ENCODE measurements at regions not wholly inside any gene's neighbourhood (a gene's known extent, or its start where the extent isn't known, plus 50 kb on each side); places are given as distances from the start of the nearest gene placed in this dataset.
"Not testable (repeated sequence)": the region's sequence is repeated elsewhere in the genome, so short reads cannot be mapped to it uniquely, and the experiment has no call there.

- no peak for DNase-seq
These were observed 101.8 kb upstream of the SGK1 start for GRCh38 chr6:134419716-134420115.

GRCh38 chr6:134416418-134417154, 98.7 kb upstream of the SGK1 start:
- no peak for DNase-seq

- DNase-seq = no peak
These were observed 97.7 kb upstream of the SGK1 start for GRCh38 chr6:134415656-134416055.

- DNase-seq = no peak
These were observed 97.3 kb upstream of the SGK1 start for GRCh38 chr6:134415194-134415593.

GRCh38 chr6:134414793-134415192, 96.9 kb upstream of the SGK1 start:
- DNase-seq = no peak

- DNase-seq = no peak
These were observed 95.3 kb upstream of the SGK1 start for GRCh38 chr6:134413241-134413643.

GRCh38 chr6:134410541-134410940, 92.6 kb upstream of the SGK1 start:
- DNase-seq = no peak

- DNase-seq = no peak
These were observed 89.9 kb upstream of the SGK1 start for GRCh38 chr6:134407791-134408190.

GRCh38 chr6:134406311-134406710, 88.4 kb upstream of the SGK1 start:
- DNase-seq = no peak

GRCh38 chr6:134405386-134406087, 87.6 kb upstream of the SGK1 start:
- no peak for DNase-seq

- DNase-seq = not testable (repeated sequence)
These were observed 85.4 kb upstream of the SGK1 start for GRCh38 chr6:134403312-134403711.

- DNase-seq = no peak
These were observed 84.6 kb upstream of the SGK1 start for GRCh38 chr6:134402372-134402984.

GRCh38 chr6:134400941-134401340, 83.0 kb upstream of the SGK1 start:
- no peak for DNase-seq

- peak; percentile 56 for DNase-seq
These were observed 80.5 kb upstream of the SGK1 start for GRCh38 chr6:134398453-134398852.

GRCh38 chr6:134397676-134398075, 79.8 kb upstream of the SGK1 start:
- DNase-seq = no peak

GRCh38 chr6:134394905-134395304, 77.0 kb upstream of the SGK1 start:
- DNase-seq = no peak

GRCh38 chr6:134394208-134394607, 76.3 kb upstream of the SGK1 start:
- DNase-seq = no peak

GRCh38 chr6:134391205-134391604, 73.3 kb upstream of the SGK1 start:
- no peak for DNase-seq

- no peak for DNase-seq
These were observed 71.7 kb upstream of the SGK1 start for GRCh38 chr6:134389658-134390057.

- DNase-seq = no peak
These were observed 71.2 kb upstream of the SGK1 start for GRCh38 chr6:134389129-134389528.

GRCh38 chr6:134386482-134386881, 68.6 kb upstream of the SGK1 start:
- DNase-seq = not testable (repeated sequence)

GRCh38 chr6:134381959-134382358, 64.0 kb upstream of the SGK1 start:
- no peak for DNase-seq

- DNase-seq = no peak
These were observed 61.7 kb upstream of the SGK1 start for GRCh38 chr6:134379599-134379998.

GRCh38 chr6:134379076-134379475, 61.2 kb upstream of the SGK1 start:
- peak; percentile 69 for DNase-seq
